Forelimb muscle (tissue), 1 donor: ENCODE measurements at regions not wholly inside any gene's neighbourhood (a gene's known extent, or its start where the extent isn't known, plus 50 kb on each side); places are given as distances from the start of the nearest gene placed in this dataset.
"Not testable (repeated sequence)": the region's sequence is repeated elsewhere in the genome, so short reads cannot be mapped to it uniquely, and the experiment has no call there.

Experiments
- DNase-seq: peaks from one replicate; pipeline ENCODE4 v3.0.0-alpha.2; 2013; ENCODE audit warnings: low read depth

- no peak for DNase-seq
Measured at GRCh38 chr2:13596233-13596632, 879.5 kb downstream of the TRIB2 start.

- no peak for DNase-seq
Measured at GRCh38 chr2:13597176-13597575, 880.4 kb downstream of the TRIB2 start.

- DNase-seq = no peak
Measured at GRCh38 chr2:13601506-13601905, 884.8 kb downstream of the TRIB2 start.

GRCh38 chr2:13604951-13605661 lies 888.4 kb downstream of the TRIB2 start:
- DNase-seq = no peak

- no peak for DNase-seq
Measured at GRCh38 chr2:13607139-13607538, 890.4 kb downstream of the TRIB2 start.

- DNase-seq = no peak
Measured at GRCh38 chr2:13611939-13612338, 895.2 kb downstream of the TRIB2 start.

- DNase-seq = no peak
Measured at GRCh38 chr2:13616059-13616458, 899.3 kb downstream of the TRIB2 start.

- no peak for DNase-seq
Measured at GRCh38 chr2:13616616-13617015, 899.9 kb downstream of the TRIB2 start.

- DNase-seq = no peak
Measured at GRCh38 chr2:13628122-13628521, 911.4 kb downstream of the TRIB2 start.

- no peak for DNase-seq
Measured at GRCh38 chr2:13638181-13638580, 921.4 kb downstream of the TRIB2 start.

- DNase-seq = no peak
Measured at GRCh38 chr2:13649918-13650317, 933.2 kb downstream of the TRIB2 start.

- no peak for DNase-seq
Measured at GRCh38 chr2:13650586-13651180, 933.9 kb downstream of the TRIB2 start.

GRCh38 chr2:13651684-13652131 lies 935.0 kb downstream of the TRIB2 start:
- no peak for DNase-seq

GRCh38 chr2:13652531-13653313 lies 936.0 kb downstream of the TRIB2 start:
- DNase-seq = no peak

- no peak for DNase-seq
Measured at GRCh38 chr2:13654416-13654815, 937.7 kb downstream of the TRIB2 start.

- no peak for DNase-seq
Measured at GRCh38 chr2:13660231-13660630, 943.5 kb downstream of the TRIB2 start.

- DNase-seq = no peak
Measured at GRCh38 chr2:13662055-13662454, 945.3 kb downstream of the TRIB2 start.

- DNase-seq = no peak
Measured at GRCh38 chr2:13666582-13667414, 950.1 kb downstream of the TRIB2 start.

GRCh38 chr2:13667415-13667757 lies 950.6 kb downstream of the TRIB2 start:
- DNase-seq = no peak

- no peak for DNase-seq
Measured at GRCh38 chr2:13669607-13670006, 952.9 kb downstream of the TRIB2 start.

- DNase-seq = not testable (repeated sequence)
Measured at GRCh38 chr2:13673821-13674220, 957.1 kb downstream of the TRIB2 start.

- no peak for DNase-seq
Measured at GRCh38 chr2:13676269-13676668, 956.2 kb upstream of the LRATD1 start.
